H1 (cell line): ENCODE measurements at regions not wholly inside any gene's neighbourhood (a gene's known extent, or its start where the extent isn't known, plus 50 kb on each side); places are given as distances from the start of the nearest gene placed in this dataset.

Source experiments
- CTCF ChIA-PET: fragments of 300-600 bp; sonication (Branson Sonifier 250); formaldehyde crosslinking; loops from one replicate; lab custom pipeline; 2021; ENCODE audit not compliant: partially characterized antibody; lab: Charles Lee
- POLR2A ChIA-PET: fragments of 300-600 bp; sonication (Branson Sonifier 250); formaldehyde crosslinking; loops from one replicate; lab custom pipeline; 2021; ENCODE audit warnings: inconsistent platforms; ENCODE audit not compliant: partially characterized antibody; lab: Charles Lee
- DNase-seq, 2 experiments: peaks; one replicate each; pipeline versions ENCODE4 v3.0.0 to v3.0.0-alpha.2; 2010 to 2022; ENCODE audit warnings: low spot score in 2 of 2, low read depth in 1 of 2, mixed read lengths in 1 of 2
- FAIRE-seq: peaks from 2 replicates; lab custom pipeline; 2011; peaks lifted over from hg19 to GRCh38; lab: Jason Lieb, UNC
- H2AFZ ChIP-seq: 2 replicates; pipeline ENCODE4 v1.8.1; 2012; ENCODE audit warnings: low read length, inconsistent platforms
- H2AK5ac ChIP-seq: 2 replicates; pipeline ENCODE4 v1.6.1; 2013; ENCODE audit warnings: low read depth, low read length
- H2BK120ac ChIP-seq: replicated peaks from 2 replicates; pipeline ENCODE3; 2013; ENCODE audit warnings: low read depth, low read length, inconsistent platforms
- H2BK12ac ChIP-seq: 2 replicates; pipeline ENCODE4 v1.6.1; 2013; ENCODE audit warnings: low read depth, low read length
- H2BK15ac ChIP-seq: 2 replicates; pipeline ENCODE4 v1.6.1; 2013; ENCODE audit warnings: low read length
- H2BK20ac ChIP-seq: 2 replicates; pipeline ENCODE4 v1.6.1; 2013; ENCODE audit warnings: low read length
- H2BK5ac ChIP-seq: 2 replicates; pipeline ENCODE4 v1.6.1; 2013; ENCODE audit warnings: low read depth, low read length
- H3K14ac ChIP-seq: 2 replicates; pipeline ENCODE4 v1.6.1; 2013; ENCODE audit warnings: inconsistent platforms; ENCODE audit not compliant: insufficient read length
- H3K18ac ChIP-seq: 2 replicates; pipeline ENCODE4 v1.6.1; 2013; ENCODE audit warnings: low read length; ENCODE audit errors: extremely low read depth
- H3K23ac ChIP-seq: 2 replicates; pipeline ENCODE4 v1.6.1; 2013; ENCODE audit warnings: inconsistent platforms; ENCODE audit not compliant: insufficient read length
- H3K23me2 ChIP-seq: 2 replicates; pipeline ENCODE4 v1.6.1; 2013; ENCODE audit warnings: low read depth, low read length
- H3K27ac ChIP-seq: 2 replicates; pipeline ENCODE4 v1.6.1; 2011; ENCODE audit warnings: low read depth, low read length, inconsistent platforms
- H3K27me3 ChIP-seq, 4 experiments: replicated peaks in 1 of 4; 1 replicate in 1 of 4; 2 replicates in 3 of 4; pipeline versions ENCODE4 v1.6.1 to v1.8.1; 2011 to 2013; ENCODE audit warnings: low read length in 3 of 4, mild to moderate bottlenecking in 3 of 4, inconsistent platforms in 2 of 4, mixed read lengths in 2 of 4, moderate library complexity in 1 of 4; ENCODE audit not compliant: control insufficient read depth in 3 of 4, insufficient read depth in 3 of 4; ENCODE audit errors: extremely low read depth in 1 of 4
- H3K36me3 ChIP-seq, 4 experiments: 2 replicates each; pipeline versions ENCODE4 v1.6.1 to v1.8.1; 2011 to 2013; ENCODE audit warnings: mild to moderate bottlenecking in 4 of 4, low read length in 3 of 4, moderate library complexity in 2 of 4, control low read depth in 1 of 4, inconsistent platforms in 1 of 4; ENCODE audit not compliant: insufficient read depth in 4 of 4, control insufficient read depth in 2 of 4
- H3K4ac ChIP-seq: replicated peaks from 2 replicates; pipeline ENCODE3; 2013; ENCODE audit warnings: low read length, low read depth, mixed read lengths, inconsistent platforms; ENCODE audit not compliant: insufficient read length
- H3K4me1 ChIP-seq, 4 experiments: replicated peaks in 1 of 4; 1 replicate in 1 of 4; 2 replicates in 3 of 4; pipeline versions ENCODE4 v1.6.1 to v1.8.1; 2011 to 2013; ENCODE audit warnings: low read length in 3 of 4, inconsistent platforms in 2 of 4, mixed read lengths in 1 of 4; ENCODE audit not compliant: insufficient read depth in 4 of 4, control insufficient read depth in 3 of 4
- H3K4me2 ChIP-seq, 2 experiments: 2 replicates each; pipeline versions ENCODE4 v1.6.1 to v1.8.1; 2011 to 2013; ENCODE audit warnings: low read depth in 2 of 2, low read length in 2 of 2, control low read depth in 1 of 2, inconsistent platforms in 1 of 2, mild to moderate bottlenecking in 1 of 2; ENCODE audit not compliant: insufficient read depth in 1 of 2
- H3K4me3 ChIP-seq, 4 experiments: fragments of 200-600, 300-600 bp in 1 of 4; sonication (generic), shearing (Covaris generic), sonication (Bioruptor Twin) in 1 of 4; 2 replicates each; pipeline versions ENCODE4 v1.5.1 to v1.8.1; 2011 to 2016; ENCODE audit warnings: low read length in 4 of 4, low read depth in 3 of 4, control low read depth in 2 of 4, inconsistent platforms in 2 of 4, mild to moderate bottlenecking in 2 of 4, mixed read lengths in 1 of 4, moderate library complexity in 1 of 4; ENCODE audit not compliant: insufficient read depth in 2 of 4; ENCODE audit errors: extremely low read depth in 1 of 4
- H3K56ac ChIP-seq: replicated peaks from 2 replicates; pipeline ENCODE3; 2013; ENCODE audit warnings: low read depth, mild to moderate bottlenecking, mixed read lengths, low read length, inconsistent platforms; ENCODE audit not compliant: insufficient read length
- H3K79me1 ChIP-seq: 2 replicates; pipeline ENCODE4 v1.6.1; 2013; ENCODE audit warnings: low read depth, low read length, control low read depth
- H3K79me2 ChIP-seq, 2 experiments: 2 replicates each; pipeline versions ENCODE4 v1.6.1 to v1.8.1; 2012 to 2013; ENCODE audit warnings: low read length in 2 of 2, mild to moderate bottlenecking in 2 of 2, inconsistent platforms in 1 of 2; ENCODE audit not compliant: insufficient read depth in 2 of 2, control insufficient read depth in 1 of 2
- H3K9ac ChIP-seq, 4 experiments: replicated peaks in 1 of 4; 1 replicate in 1 of 4; 2 replicates in 3 of 4; pipeline versions ENCODE4 v1.6.1 to v1.8.1; 2011 to 2013; ENCODE audit warnings: low read depth in 3 of 4, low read length in 3 of 4, control low read depth in 2 of 4, mild to moderate bottlenecking in 2 of 4, moderate library complexity in 2 of 4, inconsistent platforms in 1 of 4; ENCODE audit errors: extremely low read depth in 1 of 4
- H3K9me3 ChIP-seq, 2 experiments: 2 replicates each; pipeline versions ENCODE4 v1.6.1 to v1.8.1; 2012 to 2013; ENCODE audit warnings: mild to moderate bottlenecking in 2 of 2, moderate library complexity in 2 of 2, control low read depth in 1 of 2, inconsistent platforms in 1 of 2, low read depth in 1 of 2, low read length in 1 of 2, mixed read lengths in 1 of 2; ENCODE audit not compliant: insufficient read depth in 2 of 2
- H4K20me1 ChIP-seq, 2 experiments: replicated peaks in 1 of 2; 2 replicates each; pipeline versions ENCODE3 to v1.8.1; 2011 to 2013; ENCODE audit warnings: inconsistent platforms in 2 of 2, low read length in 2 of 2, mild to moderate bottlenecking in 1 of 2; ENCODE audit not compliant: insufficient read depth in 2 of 2, control insufficient read depth in 1 of 2
- H4K5ac ChIP-seq: 2 replicates; pipeline ENCODE4 v1.6.1; 2013; ENCODE audit warnings: low read length, low read depth, mixed read lengths, inconsistent platforms; ENCODE audit not compliant: insufficient read length
- H4K8ac ChIP-seq: 2 replicates; pipeline ENCODE4 v1.8.0; 2013; ENCODE audit warnings: mild to moderate bottlenecking, moderate library complexity, low read length, inconsistent platforms; ENCODE audit not compliant: insufficient read depth; ENCODE audit errors: extremely low read depth
- H4K91ac ChIP-seq: replicated peaks from 2 replicates; pipeline ENCODE3; 2013; ENCODE audit warnings: low read length, mixed read lengths, inconsistent platforms; ENCODE audit not compliant: insufficient read length
- CBX8 ChIP-seq: fragments of 300-800, 300-1000 bp; sonication (generic); IDR thresholded peaks from 2 replicates; pipeline ENCODE4 v1.7.1; 2016; ENCODE audit warnings: low read depth, low read length, borderline replicate concordance
- CHD1 ChIP-seq: IDR thresholded peaks from 2 replicates; pipeline ENCODE4 v1.6.1; 2012; ENCODE audit warnings: low read depth, low read length, improper control_type of control experiment
- NRF1 ChIP-seq: IDR thresholded peaks from 2 replicates; pipeline ENCODE4 v1.6.1; 2011; ENCODE audit warnings: mild to moderate bottlenecking, low read depth, low read length, improper control_type of control experiment
- WGBS, 2 experiments: shearing (Covaris generic) in 1 of 2; methylation state at CpG; one replicate each; pipeline versions ENCODE4 v1.1.6 to v1.1.7; 2013 to 2015; ENCODE audit warnings: low lambda C conversion rate in 2 of 2, mixed read lengths in 2 of 2, inconsistent platforms in 1 of 2, low coverage in 1 of 2, missing lambda C conversion rate in 1 of 2; ENCODE audit not compliant: insufficient replicate concordance in 2 of 2, insufficient coverage in 1 of 2, insufficient read length in 1 of 2; ENCODE audit errors: extremely low coverage in 1 of 2, missing lambda C conversion rate in 1 of 2; 5-methylcytosine and 5-hydroxymethylcytosine counted together

- H3K4me3 ChIP-seq: no peak overlapping the region
- H3K27me3 ChIP-seq: no peaks in the 10 kb centered on the region
- no peak overlapping the region for H2AK5ac ChIP-seq
- H3K14ac ChIP-seq: no peak overlapping the region
- H2BK120ac ChIP-seq: no peak overlapping the region
- H3K9me3 ChIP-seq: 0 out of 4 replicates have a peak, but pooled peaks cover 0 to 3% of the 10 kb centered on the region in 2 experiments
- no peak overlapping the region for H3K56ac ChIP-seq
- H2BK5ac ChIP-seq: no peak overlapping the region
- no peaks in the 10 kb centered on the region for H3K23me2 ChIP-seq
- DNase-seq (no peak), FAIRE-seq (no peak)
- ChIA-PET CTCF (interaction anchor here (0.6 kb wide), 1 partner anchor 9 kb away, joined by 3 read pairs; no protein-coding TSS in a partner anchor), POLR2A (no interaction called here)
- H2BK15ac ChIP-seq: no peak overlapping the region
- no peak overlapping the region for H3K18ac ChIP-seq
- no peak overlapping the region for H4K5ac ChIP-seq
- H3K79me2 ChIP-seq: no peaks in the 10 kb centered on the region
- H3K4ac ChIP-seq: no peak overlapping the region
- no peaks in the 10 kb centered on the region for H3K36me3 ChIP-seq
- no peak overlapping the region for H2BK20ac ChIP-seq
- H4K8ac ChIP-seq: no peak overlapping the region
- H4K91ac ChIP-seq: no peak overlapping the region
- no peak overlapping the region for H3K27ac ChIP-seq
- no peak overlapping the region for H3K23ac ChIP-seq
- H2AFZ ChIP-seq: no peak overlapping the region
- no peak overlapping the region for H3K9ac ChIP-seq
- H3K4me2 ChIP-seq: peak overlapping the region in 1 of 2 experiments; percentile 24; a peak in 1 of 4 replicates
- H3K4me1 ChIP-seq: peaks cover 0 to 6% (median 0%) of the 10 kb centered on the region in 4 experiments; a peak in 2 of 7 replicates
- H4K20me1 ChIP-seq: no peaks in the 10 kb centered on the region
- 83% methylated on average over 1 of the region's 1 CpG; no CpG with 5 or more reads in 1 of the 2 experiments for WGBS, 2 experiments
- H3K79me1 ChIP-seq: no peaks in the 10 kb centered on the region
- TF ChIP-seq CBX8 (no peak), CHD1 (no peak), NRF1 (no peak)
- H2BK12ac ChIP-seq: no peak overlapping the region
These were observed 2749.9 kb downstream of the PCDH9 start for GRCh38 chr13:64480211-64480610.
